T-helper 1 cell (primary cell): ENCODE measurements at regions not wholly inside any gene's neighbourhood (a gene's known extent, or its start where the extent isn't known, plus 50 kb on each side); places are given as distances from the start of the nearest gene placed in this dataset.
A peak's percentile ranks its signal among the peaks of the same experiment; 100 is the strongest.

Source experiments
- DNase-seq, 5 donors: peaks; one replicate each; pipeline ENCODE4 v3.0.0-alpha.2; 2012 to 2020

DNA sequence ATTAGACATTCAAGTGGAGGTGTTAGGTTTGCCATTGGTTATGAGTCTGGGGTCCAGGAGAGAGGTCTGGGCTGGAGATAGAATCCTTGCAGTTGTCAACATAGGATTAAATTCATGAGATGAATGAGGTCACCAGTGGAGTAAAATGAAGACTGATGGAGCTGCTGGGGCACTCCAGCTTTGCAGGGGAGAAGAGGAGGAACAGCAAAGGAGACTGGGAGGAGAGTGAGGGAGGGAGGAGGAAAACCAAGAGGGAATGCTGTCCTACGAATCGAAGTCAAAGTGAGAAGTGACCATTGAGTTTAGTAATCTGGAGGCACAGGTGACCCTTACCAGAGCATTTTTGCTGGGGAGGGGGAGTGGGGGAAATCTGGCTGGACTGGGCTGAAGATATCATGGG is 178.2 kb upstream of the NR3C1 start:
- no peak for DNase-seq

GRCh38 chr5:143581147-143581546 is 177.7 kb upstream of the NR3C1 start:
- no peak for DNase-seq

DNA sequence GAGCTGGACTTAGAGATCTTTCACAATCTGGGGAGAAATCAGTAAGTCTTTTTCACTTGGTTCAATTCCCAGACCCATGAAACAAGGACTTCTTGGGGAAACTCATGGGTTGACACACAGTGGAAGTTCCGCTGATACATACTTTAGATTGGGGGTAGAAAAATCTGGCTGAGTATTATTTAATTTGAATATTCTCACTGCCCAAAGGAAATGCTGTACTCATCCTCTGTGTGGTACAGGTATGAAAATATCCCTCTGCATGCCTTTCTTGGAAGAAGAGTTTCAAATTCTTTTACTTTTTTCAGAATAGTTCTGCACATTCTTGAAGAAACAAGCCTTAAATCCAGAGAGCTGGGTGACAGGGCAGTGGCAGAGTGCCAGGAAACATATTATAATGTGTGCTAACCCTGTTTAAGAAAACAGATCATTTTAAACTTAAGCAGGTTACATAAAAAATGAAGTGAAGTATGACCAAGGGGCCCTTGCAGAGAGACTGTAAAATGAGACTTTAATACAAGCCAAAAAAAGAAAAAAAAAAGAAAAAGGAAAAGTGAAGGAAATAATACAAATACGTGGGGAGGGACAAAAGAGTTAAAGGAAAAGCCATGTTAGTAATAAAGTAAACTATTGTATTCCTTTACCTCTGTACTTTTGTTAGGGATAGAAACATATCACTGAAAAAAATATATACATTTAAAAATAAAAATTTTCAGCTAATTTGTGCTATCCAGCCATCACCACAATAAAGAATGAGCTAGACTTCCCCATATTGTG is 173.4 kb upstream of the NR3C1 start:
- no peak for DNase-seq

DNA sequence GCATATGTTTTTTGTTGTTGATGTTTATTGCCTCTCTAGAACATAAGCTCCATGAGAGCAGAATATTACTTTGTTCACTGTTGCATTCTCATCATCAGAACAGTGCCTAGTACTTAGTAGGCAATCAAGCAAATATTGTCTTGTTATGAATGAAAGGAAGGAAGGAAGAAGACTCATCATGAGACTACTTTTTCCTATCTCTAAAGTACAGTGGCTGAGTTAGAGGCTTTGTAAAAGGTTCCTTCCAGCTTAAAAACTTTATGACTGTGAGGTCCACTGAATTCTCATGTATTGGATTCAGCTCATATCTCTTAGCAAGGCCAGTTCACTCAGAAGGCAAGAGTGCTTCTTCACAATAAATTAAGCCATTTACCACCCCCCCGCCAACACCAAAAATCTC is 171.8 kb upstream of the NR3C1 start:
- DNase-seq, result peak in 1 of 5 donors; percentile 48

GRCh38 chr5:143574236-143574635 is 170.8 kb upstream of the NR3C1 start:
- DNase-seq, result no peak

DNA sequence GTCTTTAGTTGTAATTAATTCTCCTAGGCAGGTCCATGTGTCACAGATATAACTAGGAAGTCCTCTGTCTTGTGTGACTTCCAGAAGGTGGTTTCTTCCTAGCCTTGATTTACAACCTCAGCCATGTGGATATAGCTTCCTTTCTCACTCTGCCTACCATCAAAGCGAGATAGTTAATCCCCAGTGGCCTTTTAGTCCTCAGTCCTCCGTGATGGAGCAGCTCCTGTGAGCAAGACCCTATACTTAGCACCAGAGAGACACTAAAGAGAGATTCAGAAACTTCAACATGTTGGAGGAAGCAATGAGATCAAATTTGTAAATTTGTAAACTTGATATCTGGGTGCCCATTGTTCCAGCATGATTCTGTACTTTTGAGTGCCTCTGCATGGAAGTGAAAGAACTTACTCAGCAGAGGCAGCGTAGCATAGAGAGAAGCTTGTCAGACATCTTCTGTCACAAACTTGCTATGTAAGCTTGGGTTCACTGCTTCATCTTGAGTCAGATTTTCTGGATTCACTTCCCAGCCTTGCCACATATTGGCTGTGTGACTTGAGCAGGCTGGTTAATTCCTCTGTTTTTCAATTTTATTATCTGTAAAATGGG is 170.2 kb upstream of the NR3C1 start:
- no peak for DNase-seq

- no peak for DNase-seq
Observed at GRCh38 chr5:143572671-143573070, 169.2 kb upstream of the NR3C1 start.

DNA sequence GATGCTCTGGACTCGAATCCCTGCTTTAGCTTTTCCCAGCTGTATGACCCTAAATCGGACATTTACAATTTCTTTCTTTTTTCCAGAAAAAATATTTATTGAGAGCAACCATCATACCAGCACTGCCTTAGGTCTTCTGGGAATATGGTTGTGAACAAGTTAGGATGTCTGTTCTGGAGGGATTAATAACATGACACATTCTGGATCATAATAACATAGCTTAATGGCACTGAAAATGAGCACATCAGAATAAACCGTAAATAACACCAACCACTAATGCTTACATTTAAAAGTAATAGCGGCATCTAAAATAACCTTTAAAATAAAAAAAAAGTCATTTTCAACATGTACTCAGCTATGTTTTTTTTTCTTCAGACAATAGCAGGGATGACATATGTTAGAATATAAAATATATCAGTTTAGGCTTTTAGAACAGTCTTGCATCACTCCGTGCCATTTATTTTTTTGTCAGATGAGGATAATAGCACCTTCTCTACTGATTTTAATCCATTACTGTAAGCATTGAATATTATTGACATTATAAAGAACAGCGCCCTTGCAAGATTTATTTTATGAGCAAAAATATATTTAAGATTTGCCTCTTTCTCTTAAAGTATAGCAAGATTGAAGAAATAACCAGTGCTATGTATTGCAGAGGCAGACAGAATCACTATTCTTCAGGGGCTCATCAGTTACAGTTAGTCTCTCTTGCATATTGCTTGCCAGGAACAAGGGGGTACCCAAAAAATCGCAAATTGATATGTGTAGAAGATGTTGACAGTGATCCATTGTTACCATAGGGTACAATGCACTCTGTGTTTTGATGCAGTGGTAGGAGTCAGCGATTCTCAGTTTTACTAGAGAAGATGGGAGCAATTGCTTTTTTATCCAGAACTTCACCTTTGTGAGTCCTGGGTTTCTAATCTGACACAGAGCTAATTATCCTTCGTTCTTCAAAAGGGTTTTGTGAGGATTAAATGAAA is 168.4 kb upstream of the NR3C1 start:
- no peak for DNase-seq

DNA sequence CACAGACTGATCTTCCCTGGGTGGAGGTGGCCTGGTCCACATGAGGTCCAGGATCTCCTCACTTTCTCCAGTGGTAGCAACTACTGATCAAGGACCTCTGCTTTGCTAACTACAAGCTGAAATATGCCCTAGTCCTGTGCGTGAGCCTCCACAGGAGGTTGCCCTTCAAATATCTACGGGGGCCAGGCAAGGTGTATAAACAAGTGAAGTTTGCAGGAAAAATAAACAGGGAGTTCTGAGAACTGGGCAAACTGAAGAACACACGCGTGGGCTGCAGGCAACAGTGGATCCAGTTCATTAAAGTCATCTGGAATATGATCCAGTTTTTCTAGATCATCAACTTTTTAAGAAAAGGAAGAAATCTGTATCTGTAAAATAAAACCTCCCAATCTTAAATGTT is 167.5 kb upstream of the NR3C1 start:
- no peak for DNase-seq

- no peak for DNase-seq
Observed at GRCh38 chr5:143569722-143570567, 166.5 kb upstream of the NR3C1 start.

- DNase-seq, result no peak
Observed at GRCh38 chr5:143569213-143569701, 165.8 kb upstream of the NR3C1 start.

DNA sequence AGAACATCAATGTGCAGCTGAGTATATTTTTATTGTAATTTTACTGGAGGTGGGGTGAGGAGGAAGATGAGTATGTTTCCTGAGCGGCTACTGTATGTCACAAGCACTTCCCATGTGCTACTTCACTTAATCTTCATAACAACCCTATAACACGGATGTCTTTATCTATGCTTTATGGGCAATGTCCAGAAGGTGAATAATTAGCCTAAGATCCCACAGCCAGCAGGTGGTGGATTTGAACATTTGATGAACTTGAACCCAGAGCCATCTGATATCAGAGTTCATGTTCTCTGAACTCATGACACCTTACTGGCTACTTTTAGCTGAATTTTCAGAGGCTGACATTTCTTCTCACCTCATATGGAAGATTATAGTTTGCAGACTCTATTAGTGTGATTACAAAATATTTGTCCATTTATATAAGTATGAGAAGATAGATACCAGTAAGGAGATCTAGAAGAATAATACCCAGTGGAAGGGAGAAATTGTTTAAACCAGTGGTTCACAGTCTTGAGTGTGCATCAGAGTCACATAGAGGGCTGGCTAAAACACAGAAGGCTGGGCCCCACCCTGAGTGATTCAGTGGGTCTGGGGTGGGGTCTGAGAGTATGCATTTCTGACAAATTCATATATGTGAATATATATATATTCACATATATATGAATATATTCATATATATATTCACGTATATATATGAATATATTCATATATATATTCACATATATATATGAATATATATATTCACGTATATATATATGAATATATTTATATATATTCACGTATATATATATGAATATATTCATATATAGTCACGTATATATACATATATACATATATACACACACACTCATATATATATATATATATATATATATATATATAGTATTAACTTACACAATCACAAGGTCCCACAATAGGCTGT is 164.4 kb upstream of the NR3C1 start:
- no peak for DNase-seq

GRCh38 chr5:143566139-143566538 is 162.7 kb upstream of the NR3C1 start:
- DNase-seq, result no peak

DNA sequence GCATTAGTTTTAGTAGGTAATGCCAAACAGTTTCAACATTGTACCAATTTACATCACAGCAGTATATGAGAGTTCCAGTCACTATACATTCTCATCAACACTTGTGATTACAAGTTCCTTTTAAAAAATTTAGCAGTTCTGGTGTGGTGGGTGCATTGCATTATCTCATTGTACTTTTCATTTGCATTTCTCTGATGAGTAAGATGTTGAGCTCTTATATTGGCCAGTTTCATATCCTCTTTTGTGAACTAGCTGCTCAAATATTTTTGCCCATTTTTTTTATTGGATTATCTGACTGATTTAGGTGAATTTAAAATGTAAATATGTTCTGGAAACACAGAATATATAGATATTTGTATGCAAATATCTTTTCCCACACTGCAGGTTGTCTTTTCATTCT is 160.9 kb upstream of the NR3C1 start:
- DNase-seq, result peak in 1 of 5 donors; percentile 41

DNA sequence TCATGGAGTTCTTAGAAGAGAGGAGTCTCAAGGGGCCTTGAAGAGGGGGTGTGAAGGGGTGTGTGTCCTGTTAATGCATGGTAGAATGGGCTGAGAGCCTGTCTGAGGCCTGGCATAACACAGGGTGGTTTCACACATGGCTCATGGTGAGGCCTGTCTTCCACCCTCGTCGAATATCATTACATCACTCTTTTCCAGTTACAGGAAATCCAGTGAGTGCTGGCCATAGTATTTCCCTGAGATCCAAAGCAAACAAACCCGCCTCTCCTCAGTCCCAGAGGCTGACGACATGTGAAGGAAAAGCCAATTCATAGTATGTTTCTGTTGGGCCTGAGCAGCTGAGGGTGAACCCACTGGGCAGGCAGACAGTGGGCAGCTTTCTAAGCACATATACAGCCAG is 159.4 kb upstream of the NR3C1 start:
- no peak for DNase-seq

DNA sequence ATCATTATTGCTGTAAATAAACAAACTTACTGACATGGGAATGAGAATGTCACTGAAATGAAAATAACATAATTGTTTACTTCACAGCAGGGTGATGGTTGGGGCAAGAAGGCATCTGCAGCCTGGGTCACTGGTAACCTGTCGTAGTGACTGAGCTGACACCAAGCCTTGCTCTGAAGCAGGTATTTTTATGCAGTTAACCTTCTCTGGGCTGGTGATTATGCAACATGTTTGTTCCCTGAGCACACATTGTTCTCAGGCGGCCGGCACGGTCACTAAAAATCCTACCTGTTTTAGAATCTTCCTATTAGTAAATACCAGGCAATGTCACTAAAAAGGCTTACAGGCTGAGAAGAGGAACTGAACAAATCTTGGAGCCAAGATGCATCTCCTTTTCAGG is 157.7 kb upstream of the NR3C1 start:
- DNase-seq, result no peak

DNA sequence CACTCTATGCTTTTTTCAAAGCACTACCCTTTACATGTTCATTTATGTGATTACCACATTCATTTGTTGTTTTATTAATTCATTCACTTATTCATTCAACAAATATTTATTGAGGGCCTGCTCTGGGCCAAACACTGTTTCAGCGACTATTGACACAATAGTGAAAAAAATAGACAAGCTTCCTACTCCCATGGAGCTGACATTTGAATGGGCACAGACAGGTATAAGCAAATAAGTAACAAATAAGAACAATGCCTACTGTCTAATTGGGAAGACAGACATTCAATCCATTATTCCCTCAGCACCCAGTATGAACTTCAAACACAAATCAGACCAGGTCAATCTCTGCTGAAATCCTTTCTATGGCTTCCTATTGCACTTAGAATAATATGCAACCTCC is 156.9 kb upstream of the NR3C1 start:
- no peak for DNase-seq

GRCh38 chr5:143559586-143560109 is 156.2 kb upstream of the NR3C1 start:
- DNase-seq, result no peak

- no peak for DNase-seq
Observed at GRCh38 chr5:143558048-143558447, 154.6 kb upstream of the NR3C1 start.

DNA sequence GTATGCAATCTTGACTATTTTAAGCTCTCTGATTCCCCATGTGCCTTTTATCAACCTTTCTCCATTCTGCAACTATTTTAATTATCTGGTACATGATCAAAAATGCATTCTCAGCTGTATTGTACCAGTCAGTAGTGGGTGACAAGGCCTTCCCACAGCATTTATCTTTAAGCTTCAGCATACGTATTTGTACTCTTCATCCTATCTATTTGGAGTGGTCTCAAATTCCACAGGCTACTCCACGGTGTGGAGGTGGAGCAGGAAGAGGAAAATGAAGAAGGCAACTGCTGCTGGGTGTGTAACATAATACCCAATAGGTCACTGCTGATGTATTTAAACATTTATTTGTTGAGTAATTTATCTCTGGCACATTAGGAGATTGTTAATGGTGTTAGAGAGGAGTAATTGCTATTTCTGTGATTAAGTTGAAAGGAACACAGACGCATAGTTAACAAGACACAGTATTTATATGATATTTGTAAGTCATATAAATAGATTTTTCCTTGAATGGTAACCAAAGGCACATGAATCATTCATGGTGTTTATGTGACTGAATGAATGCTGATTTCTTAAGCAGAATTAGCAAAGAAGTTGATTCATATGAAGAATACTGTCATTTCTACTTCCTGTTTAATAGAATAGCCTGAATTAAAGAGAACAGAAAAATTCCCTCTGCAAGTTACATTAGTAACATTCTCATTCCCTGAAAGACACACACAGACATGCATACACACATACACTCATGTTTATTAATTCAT is 153.8 kb upstream of the NR3C1 start:
- DNase-seq, result peak in 1 of 5 donors; percentile 57
